ENCODE measurements at regions not wholly inside any gene's neighbourhood (a gene's known extent, or its start where the extent isn't known, plus 50 kb on each side); places are given as distances from the start of the nearest gene placed in this dataset.

- Mint-ChIP-seq H3K9me3 (ENCODE audit: unreplicated experiment) (peaks cover 7% of the 10 kb centered on the region), H3K27me3 (ENCODE audit: unreplicated experiment) (no peaks in the 10 kb centered on the region), H3K36me3 (ENCODE audit: unreplicated experiment) (peaks cover 4% of the 10 kb centered on the region), H3K4me1 (ENCODE audit: unreplicated experiment) (peaks cover 17% of the 10 kb centered on the region), H3K4me3 (ENCODE audit: unreplicated experiment) (no peak overlapping the region), H3K27ac (ENCODE audit: unreplicated experiment) (no peak overlapping the region)
- no peak for DNase-seq (ENCODE audit: extremely low spot score, unreplicated experiment)
- TF ChIP-seq CTCF (IDR thresholded peaks at IDR 0.05), result no peak
These were observed 251.7 kb upstream of the TBX3 start for GRCh38 chr12:114935658-114936057.

- peaks cover 4% of the 10 kb centered on the region for H3K36me3 Mint-ChIP-seq (ENCODE audit: unreplicated experiment)
- peak overlapping the region; percentile 74 for H3K27ac Mint-ChIP-seq (ENCODE audit: unreplicated experiment)
- H3K27me3 Mint-ChIP-seq (ENCODE audit: unreplicated experiment), result no peaks in the 10 kb centered on the region
- DNase-seq (ENCODE audit: extremely low spot score, unreplicated experiment), result no peak
- peaks cover 17% of the 10 kb centered on the region for H3K4me1 Mint-ChIP-seq (ENCODE audit: unreplicated experiment)
- H3K9me3 Mint-ChIP-seq (ENCODE audit: unreplicated experiment), result peaks cover 9% of the 10 kb centered on the region
- H3K4me3 Mint-ChIP-seq (ENCODE audit: unreplicated experiment), result no peak overlapping the region
- no peak for TF ChIP-seq CTCF (IDR thresholded peaks at IDR 0.05)
These were observed 249.6 kb upstream of the TBX3 start for GRCh38 chr12:114933428-114934160.

GRCh38 chr12:114932806-114933205, 248.8 kb upstream of the TBX3 start:
- Mint-ChIP-seq H3K9me3 (ENCODE audit: unreplicated experiment) (peaks cover 9% of the 10 kb centered on the region), H3K27ac (ENCODE audit: unreplicated experiment) (no peak overlapping the region), H3K27me3 (ENCODE audit: unreplicated experiment) (no peaks in the 10 kb centered on the region)

GRCh38 chr12:114931025-114931424, 247.1 kb upstream of the TBX3 start:
- DNase-seq (ENCODE audit: extremely low spot score, unreplicated experiment), result no peak
- H3K9me3 Mint-ChIP-seq (ENCODE audit: unreplicated experiment), result peaks cover 9% of the 10 kb centered on the region
- no peak for TF ChIP-seq CTCF (IDR thresholded peaks at IDR 0.05)
- H3K27ac Mint-ChIP-seq (ENCODE audit: unreplicated experiment), result no peak overlapping the region
- H3K27me3 Mint-ChIP-seq (ENCODE audit: unreplicated experiment), result no peaks in the 10 kb centered on the region
- H3K4me1 Mint-ChIP-seq (ENCODE audit: unreplicated experiment), result peaks cover 17% of the 10 kb centered on the region
- H3K4me3 Mint-ChIP-seq (ENCODE audit: unreplicated experiment), result no peak overlapping the region
- H3K36me3 Mint-ChIP-seq (ENCODE audit: unreplicated experiment), result peaks cover 4% of the 10 kb centered on the region

More at GRCh38 chr12:114932806-114933205, 248.8 kb upstream of the TBX3 start:
- Mint-ChIP-seq H3K4me3 (ENCODE audit: unreplicated experiment) (no peak overlapping the region), H3K36me3 (ENCODE audit: unreplicated experiment) (peaks cover 4% of the 10 kb centered on the region), H3K4me1 (ENCODE audit: unreplicated experiment) (peaks cover 17% of the 10 kb centered on the region)
- no peak for DNase-seq (ENCODE audit: extremely low spot score, unreplicated experiment)
- TF ChIP-seq CTCF (IDR thresholded peaks at IDR 0.05), result no peak

GRCh38 chr12:114926341-114926740, 242.4 kb upstream of the TBX3 start:
- Mint-ChIP-seq H3K27me3 (ENCODE audit: unreplicated experiment) (no peaks in the 10 kb centered on the region), H3K4me3 (ENCODE audit: unreplicated experiment) (no peak overlapping the region), H3K27ac (ENCODE audit: unreplicated experiment) (no peak overlapping the region), H3K9me3 (ENCODE audit: unreplicated experiment) (peaks cover 19% of the 10 kb centered on the region), H3K36me3 (ENCODE audit: unreplicated experiment) (peaks cover 4% of the 10 kb centered on the region), H3K4me1 (ENCODE audit: unreplicated experiment) (peaks cover 5% of the 10 kb centered on the region)
- DNase-seq (ENCODE audit: extremely low spot score, unreplicated experiment), result no peak
- TF ChIP-seq CTCF (IDR thresholded peaks at IDR 0.05), result no peak
